Mesenchymal stem cell (in vitro differentiated cells and primary cell): ENCODE measurements at regions not wholly inside any gene's neighbourhood (a gene's known extent, or its start where the extent isn't known, plus 50 kb on each side); places are given as distances from the start of the nearest gene placed in this dataset.

Experiments used
- DNase-seq: peaks from one replicate; pipeline ENCODE4 v3.0.0-alpha.2; 2013
- H2AFZ ChIP-seq: one replicate; pipeline ENCODE4 v1.6.1; 2013; ENCODE audit warnings: low read depth, mild to moderate bottlenecking, control low read depth, inconsistent platforms, low read length, moderate library complexity
- H2AK5ac ChIP-seq: 2 replicates; pipeline ENCODE4 v1.6.1; 2013; ENCODE audit warnings: low read length, moderate library complexity, mild to moderate bottlenecking, inconsistent platforms; ENCODE audit not compliant: severe bottlenecking
- H2BK120ac ChIP-seq: one replicate; pipeline ENCODE4 v1.6.1; 2013; ENCODE audit warnings: low read depth, mild to moderate bottlenecking, inconsistent platforms, low read length, moderate library complexity
- H2BK12ac ChIP-seq, 2 experiments: one replicate each; pipeline ENCODE4 v1.6.1; 2013; ENCODE audit warnings: inconsistent platforms in 2 of 2, low read length in 2 of 2, mild to moderate bottlenecking in 2 of 2, moderate library complexity in 2 of 2, control low read depth in 1 of 2
- H2BK15ac ChIP-seq: one replicate; pipeline ENCODE4 v1.6.1; 2013; ENCODE audit warnings: mild to moderate bottlenecking, low read depth, inconsistent platforms; ENCODE audit not compliant: poor library complexity, severe bottlenecking
- H2BK5ac ChIP-seq: 2 replicates; pipeline ENCODE4 v1.6.1; 2013; ENCODE audit warnings: low read depth, mild to moderate bottlenecking, low read length, control low read depth, inconsistent platforms; ENCODE audit not compliant: poor library complexity, severe bottlenecking
- H3K14ac ChIP-seq, 2 experiments: one replicate each; pipeline ENCODE4 v1.6.1; 2013; ENCODE audit warnings: inconsistent platforms in 2 of 2, low read length in 2 of 2, control low read depth in 1 of 2, mild to moderate bottlenecking in 1 of 2, moderate library complexity in 1 of 2
- H3K18ac ChIP-seq, 2 experiments: one replicate each; pipeline ENCODE4 v1.6.1; 2013; ENCODE audit warnings: inconsistent platforms in 2 of 2, low read length in 2 of 2, control low read depth in 1 of 2, low read depth in 1 of 2, mild to moderate bottlenecking in 1 of 2
- H3K23ac ChIP-seq, 2 experiments: one replicate each; pipeline ENCODE4 v1.6.1; 2013; ENCODE audit warnings: inconsistent platforms in 2 of 2, low read length in 2 of 2, mild to moderate bottlenecking in 2 of 2, moderate library complexity in 2 of 2, control low read depth in 1 of 2
- H3K27ac ChIP-seq: 2 replicates; pipeline ENCODE4 v1.5.1; 2013; ENCODE audit warnings: mild to moderate bottlenecking, moderate library complexity, low read length, control low read depth, inconsistent platforms; ENCODE audit not compliant: poor library complexity, severe bottlenecking
- H3K27me3 ChIP-seq, 2 experiments: 2 replicates each; pipeline versions ENCODE4 v1.6.1 to v1.7.0; 2013; ENCODE audit warnings: low read length in 2 of 2, mild to moderate bottlenecking in 2 of 2, moderate library complexity in 2 of 2, control low read depth in 1 of 2, inconsistent platforms in 1 of 2; ENCODE audit not compliant: control insufficient read depth in 1 of 2, insufficient read depth in 1 of 2
- H3K36me3 ChIP-seq, 2 experiments: 2 replicates each; pipeline versions ENCODE4 v1.6.1 to v1.7.0; 2013; ENCODE audit warnings: low read length in 2 of 2, control low read depth in 1 of 2, inconsistent platforms in 1 of 2, low read depth in 1 of 2, mild to moderate bottlenecking in 1 of 2; ENCODE audit not compliant: insufficient read depth in 2 of 2, control insufficient read depth in 1 of 2
- H3K4ac ChIP-seq, 2 experiments: one replicate each; pipeline ENCODE4 v1.6.1; 2013; ENCODE audit warnings: inconsistent platforms in 2 of 2, low read length in 2 of 2, mild to moderate bottlenecking in 2 of 2, moderate library complexity in 2 of 2, control low read depth in 1 of 2, low read depth in 1 of 2
- H3K4me1 ChIP-seq: 2 replicates; pipeline ENCODE4 v1.6.1; 2013; ENCODE audit warnings: low read depth, low read length, control low read depth; ENCODE audit not compliant: control insufficient read depth, insufficient read depth
- H3K4me2 ChIP-seq: 2 replicates; pipeline ENCODE4 v1.6.1; 2013; ENCODE audit warnings: low read length, mild to moderate bottlenecking, inconsistent platforms; ENCODE audit not compliant: poor library complexity, severe bottlenecking
- H3K4me3 ChIP-seq, 2 experiments: 2 replicates each; pipeline versions ENCODE4 v1.5.1 to v1.7.0; 2013; ENCODE audit warnings: low read length in 2 of 2, mild to moderate bottlenecking in 2 of 2, control low read depth in 1 of 2, low read depth in 1 of 2; ENCODE audit not compliant: insufficient read depth in 1 of 2
- H3K79me1 ChIP-seq: replicated peaks from 2 replicates; pipeline ENCODE4 v1.6.1; 2013; ENCODE audit warnings: mild to moderate bottlenecking, control low read depth, low read length, inconsistent platforms; ENCODE audit not compliant: poor library complexity, severe bottlenecking
- H3K9ac ChIP-seq: 2 replicates; pipeline ENCODE4 v1.7.0; 2013; ENCODE audit warnings: mild to moderate bottlenecking, low read length, moderate library complexity
- H3K9me3 ChIP-seq: 2 replicates; pipeline ENCODE4 v1.7.0; 2013; ENCODE audit warnings: mild to moderate bottlenecking, low read length; ENCODE audit not compliant: control insufficient read depth
- H4K8ac ChIP-seq: one replicate; pipeline ENCODE4 v1.6.1; 2013; ENCODE audit warnings: inconsistent platforms, mild to moderate bottlenecking, low read length, moderate library complexity
- H4K91ac ChIP-seq: one replicate; pipeline ENCODE4 v1.6.1; 2013; ENCODE audit warnings: mild to moderate bottlenecking, low read length, inconsistent platforms
- whole genome bisulfite sequencing: methylation state at CpG from one replicate; pipeline ENCODE4 v1.1.7; 2013; ENCODE audit warnings: mixed read lengths; 5-methylcytosine and 5-hydroxymethylcytosine counted together

- Histone ChIP-seq H3K27me3 (no peaks in the 10 kb centered on the region), H3K14ac (no peak overlapping the region), H3K36me3 (no peaks in the 10 kb centered on the region), H2BK15ac (no peak overlapping the region), H4K8ac (no peak overlapping the region), H3K4ac (no peak overlapping the region), H3K79me1 (no peaks in the 10 kb centered on the region), H2BK120ac (no peak overlapping the region), H2BK12ac (no peak overlapping the region), H3K9me3 (no peaks in the 10 kb centered on the region), H3K18ac (no peak overlapping the region), H4K91ac (no peak overlapping the region), H3K23ac (no peak overlapping the region), H3K4me2 (no peak overlapping the region), H3K9ac (no peak overlapping the region), H3K27ac (no peak overlapping the region), H2AFZ (no peak overlapping the region), H3K4me3 (no peak overlapping the region), H2AK5ac (no peak overlapping the region), H3K4me1 (no peaks in the 10 kb centered on the region), H2BK5ac (no peak overlapping the region)
- no peak for DNase-seq
- 90% methylated on average over 3 of the region's 4 CpGs for WGBS
These were observed 205.2 kb upstream of the SATB1 start for GRCh38 chr3:18630295-18630694.

- Histone ChIP-seq H3K4ac (no peak overlapping the region), H3K4me1 (no peaks in the 10 kb centered on the region), H3K27ac (no peak overlapping the region), H2BK120ac (no peak overlapping the region), H3K36me3 (no peaks in the 10 kb centered on the region), H3K79me1 (no peaks in the 10 kb centered on the region), H2AFZ (no peak overlapping the region), H3K9ac (no peak overlapping the region), H3K14ac (no peak overlapping the region), H3K27me3 (no peaks in the 10 kb centered on the region), H2AK5ac (no peak overlapping the region), H3K18ac (no peak overlapping the region), H3K9me3 (peaks cover 4% of the 10 kb centered on the region), H4K91ac (no peak overlapping the region), H3K23ac (no peak overlapping the region), H3K4me2 (no peak overlapping the region), H2BK5ac (no peak overlapping the region), H2BK12ac (no peak overlapping the region), H3K4me3 (no peak overlapping the region), H4K8ac (no peak overlapping the region), H2BK15ac (no peak overlapping the region)
- no CpG with 5 or more reads among the region's 2 CpGs for WGBS
- DNase-seq: no peak
These were observed 199.9 kb upstream of the SATB1 start for GRCh38 chr3:18625085-18625484.

- H3K9ac ChIP-seq: no peak overlapping the region
- no peaks in the 10 kb centered on the region for H3K27me3 ChIP-seq
- no peak overlapping the region for H2BK12ac ChIP-seq
- peaks cover 4% of the 10 kb centered on the region for H3K9me3 ChIP-seq
- no peak overlapping the region for H3K27ac ChIP-seq
- H3K36me3 ChIP-seq: no peaks in the 10 kb centered on the region
- no peak overlapping the region for H4K8ac ChIP-seq
- H3K4me2 ChIP-seq: no peak overlapping the region
- H2BK120ac ChIP-seq: no peak overlapping the region
- no peak overlapping the region for H2AK5ac ChIP-seq
- DNase-seq: no peak
- H3K79me1 ChIP-seq: no peaks in the 10 kb centered on the region
- no peak overlapping the region for H2BK15ac ChIP-seq
- H4K91ac ChIP-seq: no peak overlapping the region
- H3K23ac ChIP-seq: no peak overlapping the region
- H3K4me3 ChIP-seq: no peak overlapping the region
- H3K18ac ChIP-seq: no peak overlapping the region
- H3K14ac ChIP-seq: no peak overlapping the region
- 98% methylated on average over 4 of the region's 6 CpGs for WGBS
- H3K4ac ChIP-seq: no peak overlapping the region
- no peak overlapping the region for H2BK5ac ChIP-seq
- no peaks in the 10 kb centered on the region for H3K4me1 ChIP-seq
- no peak overlapping the region for H2AFZ ChIP-seq
These were observed 198.1 kb upstream of the SATB1 start for GRCh38 chr3:18623220-18623619.

- no peaks in the 10 kb centered on the region for H3K27me3 ChIP-seq
- H3K4me2 ChIP-seq: no peak overlapping the region
- no peak overlapping the region for H2BK15ac ChIP-seq
- no peak overlapping the region for H2AK5ac ChIP-seq
- H2BK5ac ChIP-seq: no peak overlapping the region
- no peak for DNase-seq
- no peak overlapping the region for H3K18ac ChIP-seq
- no peak overlapping the region for H3K27ac ChIP-seq
- no peak overlapping the region for H3K23ac ChIP-seq
- peaks cover 4% of the 10 kb centered on the region for H3K9me3 ChIP-seq
- H3K36me3 ChIP-seq: no peaks in the 10 kb centered on the region
- no peak overlapping the region for H3K14ac ChIP-seq
- no peak overlapping the region for H2BK120ac ChIP-seq
- no peak overlapping the region for H4K8ac ChIP-seq
- no peak overlapping the region for H2BK12ac ChIP-seq
- H2AFZ ChIP-seq: no peak overlapping the region
- H3K4me3 ChIP-seq: no peak overlapping the region
- H3K79me1 ChIP-seq: no peaks in the 10 kb centered on the region
- H3K4ac ChIP-seq: no peak overlapping the region
- no peaks in the 10 kb centered on the region for H3K4me1 ChIP-seq
- no peak overlapping the region for H3K9ac ChIP-seq
- no peak overlapping the region for H4K91ac ChIP-seq
These were observed 193.6 kb upstream of the SATB1 start for GRCh38 chr3:18618723-18619122.
